ENCODE measurements at regions not wholly inside any gene's neighbourhood (a gene's known extent, or its start where the extent isn't known, plus 50 kb on each side); places are given as distances from the start of the nearest gene placed in this dataset.

GRCh38 chr3:124386996-124387595 is 343.2 kb upstream of the UMPS start:
- Histone ChIP-seq H3K79me2 (ENCODE audit: low read length) (no peaks in the 10 kb centered on the region), H3K9me2 (replicated peaks; ENCODE audit: insufficient read depth, low read length) (no peaks in the 10 kb centered on the region), H3K27ac (ENCODE audit: low read length) (no peak overlapping the region), H3K9ac (ENCODE audit: low read length) (no peak overlapping the region), H3K9me3 (replicated peaks; ENCODE audit: insufficient read depth, low read length) (no peaks in the 10 kb centered on the region), H2AFZ (ENCODE audit: low read length) (no peak overlapping the region), H3K4me3 (ENCODE audit: low read length) (no peak overlapping the region), H3K27me3 (replicated peaks; ENCODE audit: insufficient read depth, low read length) (no peaks in the 10 kb centered on the region), H3F3A (ENCODE audit: insufficient read depth, low read length) (no peaks in the 10 kb centered on the region), H3K4me2 (ENCODE audit: low read depth, low read length) (no peak overlapping the region), H4K20me1 (ENCODE audit: insufficient read depth, low read length) (no peaks in the 10 kb centered on the region), H3K4me1 (ENCODE audit: low read length) (peaks cover 10% of the 10 kb centered on the region), H3K36me3 (replicated peaks; ENCODE audit: insufficient read depth, low read length) (no peaks in the 10 kb centered on the region)
- no peak for TF ChIP-seq EZH2phosphoT487 (IDR thresholded peaks at IDR 0.05; ENCODE audit: low read length)
- TF ChIP-seq EZH2 (optimal IDR thresholded peaks at IDR 0.05; ENCODE audit: low read depth, low read length), result no peak
- TF ChIP-seq CTCF (IDR thresholded peaks at IDR 0.05; ENCODE audit: low read length), result no peak
- no peak for DNase-seq

GRCh38 chr3:124391774-124392173 is 338.5 kb upstream of the UMPS start:
- H3K4me3 ChIP-seq (ENCODE audit: low read length), result no peak overlapping the region
- no peak overlapping the region for H3K27ac ChIP-seq (ENCODE audit: low read length)
- no peaks in the 10 kb centered on the region for H3K27me3 ChIP-seq (replicated peaks; ENCODE audit: insufficient read depth, low read length)
- H3K9ac ChIP-seq (ENCODE audit: low read length), result no peak overlapping the region
- no peaks in the 10 kb centered on the region for H3K36me3 ChIP-seq (replicated peaks; ENCODE audit: insufficient read depth, low read length)
- H3K4me2 ChIP-seq (ENCODE audit: low read depth, low read length), result no peak overlapping the region
- H3K79me2 ChIP-seq (ENCODE audit: low read length), result no peaks in the 10 kb centered on the region
- H3F3A ChIP-seq (ENCODE audit: insufficient read depth, low read length), result no peaks in the 10 kb centered on the region
- no peaks in the 10 kb centered on the region for H3K9me2 ChIP-seq (replicated peaks; ENCODE audit: insufficient read depth, low read length)
- H3K9me3 ChIP-seq (replicated peaks; ENCODE audit: insufficient read depth, low read length), result no peaks in the 10 kb centered on the region
- no peak for DNase-seq
- peaks cover 13% of the 10 kb centered on the region for H3K4me1 ChIP-seq (ENCODE audit: low read length)
- H2AFZ ChIP-seq (ENCODE audit: low read length), result no peak overlapping the region
- H4K20me1 ChIP-seq (ENCODE audit: insufficient read depth, low read length), result no peaks in the 10 kb centered on the region
- no peak for TF ChIP-seq EZH2 (optimal IDR thresholded peaks at IDR 0.05; ENCODE audit: low read depth, low read length)
- TF ChIP-seq CTCF (IDR thresholded peaks at IDR 0.05; ENCODE audit: low read length), result 0 out of 2 replicates have a peak, but pooled peaks have one; percentile 3
- TF ChIP-seq EZH2phosphoT487 (IDR thresholded peaks at IDR 0.05; ENCODE audit: low read length), result no peak

- Histone ChIP-seq H4K20me1 (ENCODE audit: insufficient read depth, low read length) (no peaks in the 10 kb centered on the region), H3K9ac (ENCODE audit: low read length) (no peak overlapping the region), H3F3A (ENCODE audit: insufficient read depth, low read length) (no peaks in the 10 kb centered on the region), H3K9me3 (replicated peaks; ENCODE audit: insufficient read depth, low read length) (no peaks in the 10 kb centered on the region), H3K27ac (ENCODE audit: low read length) (no peak overlapping the region), H3K4me1 (ENCODE audit: low read length) (peaks cover 13% of the 10 kb centered on the region), H3K9me2 (replicated peaks; ENCODE audit: insufficient read depth, low read length) (no peaks in the 10 kb centered on the region), H3K4me3 (ENCODE audit: low read length) (no peak overlapping the region), H3K36me3 (replicated peaks; ENCODE audit: insufficient read depth, low read length) (no peaks in the 10 kb centered on the region), H3K27me3 (replicated peaks; ENCODE audit: insufficient read depth, low read length) (no peaks in the 10 kb centered on the region), H2AFZ (ENCODE audit: low read length) (no peak overlapping the region), H3K4me2 (ENCODE audit: low read depth, low read length) (no peak overlapping the region), H3K79me2 (ENCODE audit: low read length) (no peaks in the 10 kb centered on the region)
- DNase-seq, result no peak
- no peak for TF ChIP-seq EZH2phosphoT487 (IDR thresholded peaks at IDR 0.05; ENCODE audit: low read length)
- TF ChIP-seq EZH2 (optimal IDR thresholded peaks at IDR 0.05; ENCODE audit: low read depth, low read length), result no peak
- no peak for TF ChIP-seq CTCF (IDR thresholded peaks at IDR 0.05; ENCODE audit: low read length)
Observed at GRCh38 chr3:124393340-124393739, 336.9 kb upstream of the UMPS start.
